ENCODE measurements at regions not wholly inside any gene's neighbourhood (a gene's known extent, or its start where the extent isn't known, plus 50 kb on each side); places are given as distances from the start of the nearest gene placed in this dataset.

GRCh38 chr18:73983970-73984369, 163.7 kb downstream of the FBXO15 start:
- TF ChIP-seq CTCF (conservative IDR thresholded peaks at IDR 0.05 in 1 of 2, IDR thresholded peaks at IDR 0.05 in 1 of 2; ENCODE audit: low read depth in 1 of 2, low read length in 2 of 2) (no peak), EZH2 (IDR thresholded peaks at IDR 0.05; ENCODE audit: low read length, missing control alignments) (no peak)

Data from fibroblast of lung (primary cell).